ENCODE measurements at regions not wholly inside any gene's neighbourhood (a gene's known extent, or its start where the extent isn't known, plus 50 kb on each side); places are given as distances from the start of the nearest gene placed in this dataset.

- POLR2A ChIA-PET: no interaction called here
- H3K36me3 Mint-ChIP-seq (ENCODE audit: low read depth): no peaks in the 10 kb centered on the region
- intact Hi-C loops (cut with micrococcal nuclease): no loop called here
- no peak overlapping the region for H3K4me3 Mint-ChIP-seq
- no peak for DNase-seq
- TF ChIP-seq, protein P1, sequence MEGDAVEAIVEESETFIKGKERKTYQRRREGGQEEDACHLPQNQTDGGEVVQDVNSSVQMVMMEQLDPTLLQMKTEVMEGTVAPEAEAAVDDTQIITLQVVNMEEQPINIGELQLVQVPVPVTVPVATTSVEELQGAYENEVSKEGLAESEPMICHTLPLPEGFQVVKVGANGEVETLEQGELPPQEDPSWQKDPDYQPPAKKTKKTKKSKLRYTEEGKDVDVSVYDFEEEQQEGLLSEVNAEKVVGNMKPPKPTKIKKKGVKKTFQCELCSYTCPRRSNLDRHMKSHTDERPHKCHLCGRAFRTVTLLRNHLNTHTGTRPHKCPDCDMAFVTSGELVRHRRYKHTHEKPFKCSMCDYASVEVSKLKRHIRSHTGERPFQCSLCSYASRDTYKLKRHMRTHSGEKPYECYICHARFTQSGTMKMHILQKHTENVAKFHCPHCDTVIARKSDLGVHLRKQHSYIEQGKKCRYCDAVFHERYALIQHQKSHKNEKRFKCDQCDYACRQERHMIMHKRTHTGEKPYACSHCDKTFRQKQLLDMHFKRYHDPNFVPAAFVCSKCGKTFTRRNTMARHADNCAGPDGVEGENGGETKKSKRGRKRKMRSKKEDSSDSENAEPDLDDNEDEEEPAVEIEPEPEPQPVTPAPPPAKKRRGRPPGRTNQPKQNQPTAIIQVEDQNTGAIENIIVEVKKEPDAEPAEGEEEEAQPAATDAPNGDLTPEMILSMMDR (IDR thresholded peaks at IDR 0.05): no peak
- no peaks in the 10 kb centered on the region for H3K4me1 Mint-ChIP-seq
- no peak overlapping the region for H3K27ac Mint-ChIP-seq
- H3K9me3 Mint-ChIP-seq: no peaks in the 10 kb centered on the region
- CTCF ChIA-PET: no interaction called here
- ATAC-seq (ENCODE audit: low read depth): no peak
- no peaks in the 10 kb centered on the region for H3K27me3 Mint-ChIP-seq
Measured at GRCh38 chr13:88948501-88948900, 1277.3 kb downstream of the SLITRK5 start.

GRCh38 chr13:88958821-88959220 is 1287.7 kb downstream of the SLITRK5 start:
- H3K4me3 Mint-ChIP-seq: no peak overlapping the region
- H3K27ac Mint-ChIP-seq: no peak overlapping the region
- TF ChIP-seq, protein P1 (IDR thresholded peaks at IDR 0.05): no peak
- H3K27me3 Mint-ChIP-seq: no peaks in the 10 kb centered on the region
- H3K4me1 Mint-ChIP-seq: no peaks in the 10 kb centered on the region
- DNase-seq (no peak), ATAC-seq (ENCODE audit: low read depth) (no peak)
- intact Hi-C loops (cut with micrococcal nuclease): no loop called here
- H3K36me3 Mint-ChIP-seq (ENCODE audit: low read depth): no peaks in the 10 kb centered on the region
- peaks cover 5% of the 10 kb centered on the region for H3K9me3 Mint-ChIP-seq
- POLR2A ChIA-PET: no interaction called here
- CTCF ChIA-PET: no interaction called here

- TF ChIP-seq, protein P1 (IDR thresholded peaks at IDR 0.05): no peak
- no peak overlapping the region for H3K4me3 Mint-ChIP-seq
- POLR2A ChIA-PET: no interaction called here
- no peaks in the 10 kb centered on the region for H3K4me1 Mint-ChIP-seq
- DNase-seq (no peak), ATAC-seq (ENCODE audit: low read depth) (no peak)
- H3K9me3 Mint-ChIP-seq: peaks cover 3% of the 10 kb centered on the region
- H3K36me3 Mint-ChIP-seq (ENCODE audit: low read depth): no peaks in the 10 kb centered on the region
- H3K27ac Mint-ChIP-seq: no peak overlapping the region
- intact Hi-C loops (cut with micrococcal nuclease): no loop called here
- CTCF ChIA-PET: no interaction called here
- no peaks in the 10 kb centered on the region for H3K27me3 Mint-ChIP-seq
Measured at GRCh38 chr13:88976466-88976865, 1305.3 kb downstream of the SLITRK5 start.

DNA sequence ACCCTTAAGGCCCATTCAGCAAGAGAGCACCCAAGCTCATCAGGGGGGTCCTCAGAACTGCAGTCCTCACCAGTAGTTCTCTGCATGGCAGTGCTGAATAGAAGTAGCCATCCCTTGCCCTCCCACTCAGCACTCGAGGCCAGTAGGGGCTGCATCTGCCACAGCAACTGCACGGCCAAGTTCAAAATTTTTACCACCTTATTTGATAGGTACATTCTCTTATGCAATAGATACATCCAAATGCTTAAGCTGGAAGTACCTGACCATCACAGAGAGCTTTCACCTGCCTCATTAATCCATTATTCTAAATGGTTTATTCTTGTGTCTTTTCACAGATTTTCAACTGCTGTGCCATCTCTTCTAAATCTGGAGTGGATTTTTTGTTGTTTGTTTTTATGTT is 1307.4 kb downstream of the SLITRK5 start:
- no peaks in the 10 kb centered on the region for H3K4me1 Mint-ChIP-seq
- H3K9me3 Mint-ChIP-seq: no peaks in the 10 kb centered on the region
- H3K4me3 Mint-ChIP-seq: no peak overlapping the region
- no peaks in the 10 kb centered on the region for H3K36me3 Mint-ChIP-seq (ENCODE audit: low read depth)
- no peak overlapping the region for H3K27ac Mint-ChIP-seq
- intact Hi-C loops (cut with micrococcal nuclease): no loop called here
- ChIA-PET POLR2A (no interaction called here), CTCF (no interaction called here)
- ATAC-seq (ENCODE audit: low read depth): no peak
- H3K27me3 Mint-ChIP-seq: no peaks in the 10 kb centered on the region
- DNase-seq: no peak
- TF ChIP-seq, protein P1 (IDR thresholded peaks at IDR 0.05): no peak

DNA sequence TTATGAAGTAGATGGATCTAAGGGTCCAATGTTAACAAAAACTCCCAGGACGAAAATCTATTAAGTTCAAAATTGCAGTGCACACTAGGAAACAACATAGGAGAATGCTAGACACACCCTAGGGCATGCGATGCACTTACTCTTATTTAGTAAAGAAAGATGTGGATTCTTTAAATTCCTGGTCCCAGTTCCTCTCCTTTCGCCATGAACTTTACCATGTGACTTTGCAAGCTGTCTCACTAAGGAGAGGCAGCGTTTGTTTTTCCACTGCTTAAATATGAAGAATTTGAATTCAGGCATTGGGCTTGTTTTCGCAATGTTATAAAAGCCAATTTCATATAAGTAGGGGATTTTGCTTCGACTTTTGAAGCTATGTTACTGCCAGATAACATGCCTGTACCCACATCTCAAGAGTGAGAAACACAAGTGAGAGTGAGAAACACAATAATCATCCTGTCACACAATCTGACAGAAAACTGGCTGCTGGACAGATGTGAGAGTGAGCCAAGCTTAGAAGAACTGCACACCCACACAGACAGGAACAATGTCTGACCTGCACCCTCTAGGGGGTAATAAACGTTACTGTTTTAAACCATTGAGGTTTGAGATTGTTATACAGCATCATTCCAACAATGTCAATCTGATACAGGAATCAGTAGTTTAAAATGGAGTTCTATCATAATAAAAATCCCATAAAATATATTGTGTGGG is 1308.4 kb downstream of the SLITRK5 start:
- CTCF ChIA-PET: no interaction called here
- Mint-ChIP-seq H3K4me3 (no peak overlapping the region), H3K27me3 (no peaks in the 10 kb centered on the region), H3K27ac (no peak overlapping the region), H3K4me1 (no peaks in the 10 kb centered on the region), H3K9me3 (no peaks in the 10 kb centered on the region), H3K36me3 (ENCODE audit: low read depth) (no peaks in the 10 kb centered on the region)
- TF ChIP-seq, protein P1 (IDR thresholded peaks at IDR 0.05): no peak
- POLR2A ChIA-PET: no interaction called here
- intact Hi-C loops (cut with micrococcal nuclease): no loop called here
- DNase-seq (no peak), ATAC-seq (ENCODE audit: low read depth) (no peak)
